ENCODE measurements at regions not wholly inside any gene's neighbourhood (a gene's known extent, or its start where the extent isn't known, plus 50 kb on each side); places are given as distances from the start of the nearest gene placed in this dataset.

GRCh38 chr4:97262769-97263168 lies 880.5 kb downstream of the STPG2 start:
- no peak overlapping the region for H3K27ac ChIP-seq
- TF ChIP-seq POLR2A (IDR thresholded peaks at IDR 0.05) (no peak), CTCF (IDR thresholded peaks at IDR 0.05) (no peak)
- no peak overlapping the region for H3K4me3 ChIP-seq
- H3K4me1 ChIP-seq, result no peaks in the 10 kb centered on the region
- ATAC-seq, result no peak
- DNase-seq, result no peak
- intact Hi-C loops (cut with DNase I), result no loop called here
- no peaks in the 10 kb centered on the region for H3K27me3 ChIP-seq
- 57 to 66% methylated on average over 6 of the region's 6 CpGs for WGBS, 2 donors
- no peaks in the 10 kb centered on the region for H3K9me3 ChIP-seq
- H3K36me3 ChIP-seq (replicated peaks in 1 of 2; ENCODE audit: insufficient read depth in 1 of 2, low read depth in 2 of 2), result no peaks in the 10 kb centered on the region

- H3K4me1 ChIP-seq, result no peaks in the 10 kb centered on the region
- ATAC-seq, result no peak
- H3K27me3 ChIP-seq, result no peaks in the 10 kb centered on the region
- TF ChIP-seq CTCF (IDR thresholded peaks at IDR 0.05) (no peak), POLR2A (IDR thresholded peaks at IDR 0.05) (no peak)
- intact Hi-C loops (cut with DNase I), result no loop called here
- H3K9me3 ChIP-seq, result no peaks in the 10 kb centered on the region
- H3K27ac ChIP-seq, result no peak overlapping the region
- WGBS, 2 donors, result 64 to 75% methylated on average over 2 of the region's 2 CpGs
- H3K4me3 ChIP-seq, result no peak overlapping the region
- no peak for DNase-seq
- H3K36me3 ChIP-seq (replicated peaks in 1 of 2; ENCODE audit: insufficient read depth in 1 of 2, low read depth in 2 of 2), result no peaks in the 10 kb centered on the region
Observed at GRCh38 chr4:97270051-97270450, 873.2 kb downstream of the STPG2 start.

DNA sequence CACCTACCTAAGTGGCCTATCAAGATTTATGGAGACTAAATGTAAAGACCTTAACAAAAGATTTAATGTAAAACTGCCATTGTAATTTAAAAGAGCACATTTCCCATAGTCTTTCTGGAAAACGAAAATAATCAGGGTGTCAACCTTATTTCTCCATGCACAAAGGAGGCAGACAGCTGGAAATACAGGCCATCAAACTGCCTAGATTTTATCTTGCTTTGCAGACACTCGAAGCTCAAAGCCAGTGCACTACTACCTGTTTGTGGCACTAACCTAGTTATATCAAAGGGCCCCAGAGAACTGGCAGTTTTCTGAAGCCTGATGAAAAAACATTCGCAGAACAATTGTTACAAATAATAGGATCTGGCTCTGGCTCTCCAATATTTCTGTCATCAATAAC lies 863.9 kb downstream of the STPG2 start:
- Histone ChIP-seq H3K36me3 (replicated peaks in 1 of 2; ENCODE audit: insufficient read depth in 1 of 2, low read depth in 2 of 2) (no peaks in the 10 kb centered on the region), H3K4me3 (no peak overlapping the region), H3K27me3 (no peaks in the 10 kb centered on the region), H3K27ac (no peak overlapping the region), H3K4me1 (no peaks in the 10 kb centered on the region), H3K9me3 (no peaks in the 10 kb centered on the region)
- WGBS, 2 donors, result 37 to 38% methylated on average over 3 of the region's 3 CpGs
- TF ChIP-seq CTCF (IDR thresholded peaks at IDR 0.05) (no peak), POLR2A (IDR thresholded peaks at IDR 0.05) (no peak)
- no peak for DNase-seq
- ATAC-seq, result no peak
- intact Hi-C loops (cut with DNase I), result no loop called here

DNA sequence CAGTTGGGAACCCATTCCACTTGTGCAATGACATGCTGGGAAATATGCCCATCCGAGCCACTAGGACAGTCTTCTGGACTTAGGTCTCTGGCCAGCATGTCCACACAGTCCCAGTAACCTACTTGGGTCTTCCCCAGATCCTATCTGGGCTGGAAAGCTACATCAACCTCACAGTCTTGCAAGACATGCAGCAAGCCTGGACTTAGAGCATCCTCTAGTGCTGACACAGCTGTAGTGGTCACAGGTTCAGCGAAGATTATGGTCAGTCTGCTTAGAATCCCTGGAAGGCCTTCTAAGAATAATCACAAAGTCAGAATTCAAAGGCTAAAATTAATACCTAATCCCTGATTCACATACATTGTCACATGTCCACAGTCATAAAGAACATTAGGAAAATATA lies 842.7 kb downstream of the STPG2 start:
- Histone ChIP-seq H3K9me3 (peaks cover 0 to 15% (median 0%) of the 10 kb centered on the region in 3 donors), H3K4me3 (no peak overlapping the region), H3K27me3 (no peaks in the 10 kb centered on the region), H3K4me1 (no peaks in the 10 kb centered on the region), H3K27ac (no peak overlapping the region), H3K36me3 (replicated peaks in 1 of 2; ENCODE audit: insufficient read depth in 1 of 2, low read depth in 2 of 2) (no peaks in the 10 kb centered on the region)
- DNase-seq (no peak), ATAC-seq (no peak)
- WGBS, 2 donors, result 53 to 58% methylated on average over 2 of the region's 2 CpGs
- no peak for TF ChIP-seq CTCF (IDR thresholded peaks at IDR 0.05)
- TF ChIP-seq POLR2A (IDR thresholded peaks at IDR 0.05), result no peak
- intact Hi-C loops (cut with DNase I), result no loop called here

DNA sequence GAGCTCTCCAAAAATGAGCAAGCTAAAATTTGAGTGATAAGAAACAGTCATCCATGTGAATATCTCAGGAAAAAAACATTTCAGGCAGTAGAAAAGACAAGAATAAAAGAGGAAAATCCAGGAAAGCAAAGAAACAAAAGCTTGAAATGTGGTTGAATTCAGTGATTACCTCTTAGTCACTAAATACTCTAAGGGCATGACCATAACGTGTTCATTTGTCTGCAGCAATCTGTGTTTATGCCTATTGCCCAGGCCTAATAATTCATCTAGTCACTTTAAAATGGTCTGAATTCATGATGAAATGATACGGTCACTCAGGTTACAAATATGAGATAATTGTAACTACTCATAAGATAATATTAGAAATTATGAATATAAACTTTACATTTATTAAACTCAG lies 837.9 kb downstream of the STPG2 start:
- TF ChIP-seq CTCF (IDR thresholded peaks at IDR 0.05), result no peak
- no peak for TF ChIP-seq POLR2A (IDR thresholded peaks at IDR 0.05)
- 41 to 65% methylated on average over 2 of the region's 2 CpGs for whole genome bisulfite sequencing, 2 donors
- intact Hi-C loops (cut with DNase I), result no loop called here
- peaks cover 0 to 3% (median 2%) of the 10 kb centered on the region in 3 donors for H3K9me3 ChIP-seq
- no peaks in the 10 kb centered on the region for H3K27me3 ChIP-seq
- DNase-seq, result no peak
- H3K4me3 ChIP-seq, result no peak overlapping the region
- no peak for ATAC-seq
- H3K4me1 ChIP-seq, result no peaks in the 10 kb centered on the region
- no peak overlapping the region for H3K27ac ChIP-seq
- H3K36me3 ChIP-seq (replicated peaks in 1 of 2; ENCODE audit: insufficient read depth in 1 of 2, low read depth in 2 of 2), result no peaks in the 10 kb centered on the region

Data from body of pancreas (tissue), 4 donors.